A204.1 (cell line): ENCODE measurements at regions not wholly inside any gene's neighbourhood (a gene's known extent, or its start where the extent isn't known, plus 50 kb on each side); places are given as distances from the start of the nearest gene placed in this dataset.
"Not testable (repeated sequence)": the region's sequence is repeated elsewhere in the genome, so short reads cannot be mapped to it uniquely, and the experiment has no call there.

ENCODE experiments used
- FAIRE-seq: peaks from 2 replicates; lab custom pipeline; 2012; peaks lifted over from hg19 to GRCh38; lab: Jason Lieb, UNC

DNA sequence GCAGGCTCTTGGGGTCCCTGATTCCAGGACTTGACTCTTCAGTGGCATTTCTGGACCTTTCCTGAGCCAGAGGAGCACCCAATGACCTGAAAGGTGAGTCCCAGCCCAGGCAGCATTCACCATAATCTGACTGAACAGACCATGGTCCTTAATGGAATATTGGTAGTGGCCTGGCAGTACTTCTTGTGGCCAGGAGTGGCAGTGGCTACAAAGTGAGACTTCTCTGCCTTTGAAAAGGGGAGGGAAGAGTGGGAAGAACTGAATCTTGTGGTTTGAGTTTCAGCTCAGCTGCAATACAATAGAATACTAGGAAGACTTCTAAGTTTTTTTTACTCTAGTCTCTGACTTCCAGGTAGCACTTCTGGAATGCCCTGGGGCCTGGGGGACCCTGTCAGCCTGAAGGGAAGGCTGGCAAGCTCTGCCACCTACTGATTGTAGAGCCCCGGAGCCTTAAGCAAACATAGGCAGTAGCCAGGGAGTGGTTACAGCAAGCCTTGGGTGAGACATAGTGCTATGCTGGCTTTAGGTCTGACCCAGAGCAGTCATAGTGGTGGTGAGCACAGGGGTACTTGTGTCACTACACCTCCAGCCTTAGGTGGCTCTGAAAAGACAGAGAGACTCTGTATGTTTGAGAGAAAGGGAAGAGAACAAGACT is 674.2 kb upstream of the MANEA start:
- no peak for FAIRE-seq

DNA sequence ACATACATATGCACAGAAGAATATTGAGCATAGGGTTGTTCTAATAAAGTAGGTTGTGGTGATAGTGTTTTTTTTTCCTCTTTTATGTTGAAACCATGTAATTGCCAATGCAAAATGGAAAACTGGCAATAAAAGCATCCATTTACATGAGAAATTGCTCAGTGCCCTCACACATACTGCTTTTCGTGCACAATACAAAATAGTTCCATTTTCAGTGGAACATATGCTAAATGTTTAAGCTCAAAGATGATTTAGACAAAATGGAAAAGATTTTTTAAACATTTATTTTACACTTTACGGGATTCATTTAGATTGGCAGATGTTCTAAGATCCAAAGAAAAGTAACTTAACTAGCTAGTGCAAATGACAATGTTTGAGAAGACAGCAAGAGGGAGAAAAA is 678.1 kb upstream of the MANEA start:
- no peak for FAIRE-seq

DNA sequence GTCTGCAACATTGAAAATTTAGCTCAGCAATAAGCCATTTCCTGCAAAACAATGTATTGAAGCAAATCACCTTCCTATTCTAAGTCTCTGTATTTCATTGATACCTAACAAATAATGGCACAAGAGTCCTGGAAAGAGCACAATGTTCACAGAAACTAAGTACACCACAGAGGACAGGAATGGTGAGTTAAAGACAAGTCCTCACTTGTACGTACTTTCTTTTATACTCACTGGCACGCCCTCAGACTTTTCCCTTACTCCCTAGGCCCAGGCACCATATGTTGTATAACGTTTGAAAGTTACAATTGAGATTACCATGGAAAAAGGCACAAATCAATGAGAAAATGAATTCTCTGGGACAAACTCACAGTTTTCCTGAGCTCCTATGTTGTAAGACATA is 683.0 kb upstream of the MANEA start:
- FAIRE-seq, result no peak

DNA sequence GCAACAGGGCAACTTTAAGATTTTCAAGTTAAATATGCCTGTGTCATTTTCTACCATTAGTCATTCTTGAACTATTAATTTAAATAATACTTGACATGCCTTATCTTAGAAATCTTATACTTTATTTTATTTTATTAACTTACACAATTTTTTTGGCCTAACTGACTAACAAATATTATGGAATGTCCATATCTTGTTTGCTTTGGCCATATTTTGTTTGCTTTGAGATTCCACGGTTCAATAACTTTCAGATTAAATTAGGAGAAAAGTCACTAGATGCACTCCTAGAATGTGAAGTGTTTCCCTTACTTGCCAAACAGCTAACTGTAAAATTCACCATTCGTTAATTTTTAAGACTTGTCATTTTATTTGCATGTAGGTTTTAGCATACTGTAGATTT is 684.0 kb upstream of the MANEA start:
- no peak for FAIRE-seq

DNA sequence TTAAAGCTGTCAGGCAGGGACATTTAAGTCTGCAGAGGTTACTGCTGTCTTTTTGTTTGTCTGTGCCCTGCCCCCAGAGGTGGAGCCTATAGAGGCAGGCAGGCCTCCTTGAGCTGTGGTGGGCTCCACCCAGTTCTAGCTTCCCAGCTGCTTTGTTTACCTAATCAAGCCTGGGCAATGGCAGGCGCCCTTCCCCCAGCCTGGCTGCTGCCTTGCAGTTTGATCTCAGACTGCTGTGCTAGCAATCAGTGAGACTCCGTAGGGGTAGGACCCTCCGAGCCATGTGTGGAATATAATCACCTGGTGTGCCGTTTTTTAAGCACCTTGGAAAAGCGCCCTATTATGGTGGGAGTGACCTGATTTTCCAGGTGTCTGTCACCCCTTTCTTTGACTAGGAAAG is 703.5 kb upstream of the MANEA start:
- FAIRE-seq, result not testable (repeated sequence)

DNA sequence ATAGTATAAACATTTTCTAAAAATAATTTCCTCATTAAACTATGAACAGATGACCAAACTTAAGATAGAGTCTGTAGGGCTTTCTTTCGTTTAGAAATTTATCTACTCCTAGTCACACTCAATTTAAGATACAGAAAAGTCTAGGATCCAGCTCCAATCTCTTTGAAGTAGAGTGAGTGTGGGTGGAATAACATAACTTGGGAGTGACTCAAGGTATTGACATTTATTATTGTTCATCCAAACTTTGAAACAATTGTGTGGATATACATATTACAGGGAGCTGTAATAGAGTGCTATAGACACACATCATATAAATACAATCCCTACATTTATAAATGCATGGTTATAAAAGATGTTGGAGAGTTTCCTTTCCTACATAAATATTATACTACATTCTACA is 715.2 kb upstream of the MANEA start:
- no peak for FAIRE-seq

DNA sequence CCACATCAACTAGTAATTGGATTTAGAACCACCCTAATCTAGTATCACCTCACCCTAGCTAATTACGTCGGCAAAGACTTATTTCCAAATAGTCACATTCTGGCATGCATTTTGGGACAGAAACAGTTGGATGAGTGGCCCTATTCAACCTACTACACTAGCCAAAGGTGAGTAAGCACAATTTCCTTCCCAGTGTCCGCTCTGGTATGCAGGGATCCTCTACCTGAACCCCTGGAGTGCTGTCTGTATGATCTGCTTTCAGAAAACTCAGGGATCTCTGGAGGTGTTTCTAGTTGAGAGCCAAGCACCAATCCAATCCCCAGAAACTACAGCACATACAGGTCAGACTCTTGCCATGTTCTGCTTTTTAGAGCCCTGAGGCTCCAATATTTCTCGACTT is 717.4 kb upstream of the MANEA start:
- no peak for FAIRE-seq

DNA sequence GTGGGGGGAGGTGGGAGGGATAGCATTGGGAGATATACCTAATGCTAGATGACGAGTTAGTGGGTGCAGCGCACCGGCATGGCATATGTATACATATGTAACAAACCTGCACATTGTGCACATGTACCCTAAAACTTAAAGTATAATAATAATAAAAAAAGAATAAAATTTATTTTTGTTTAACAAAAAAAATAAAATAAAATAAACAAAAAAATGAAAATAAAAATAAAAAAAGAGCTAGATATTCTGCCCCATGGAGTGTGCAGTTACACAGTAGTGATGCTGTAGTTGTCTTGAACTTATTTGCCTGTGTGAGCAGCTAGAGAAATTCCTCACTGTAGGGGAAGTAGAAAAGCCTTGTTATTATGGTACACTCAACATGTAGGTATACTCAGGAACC is 720.3 kb upstream of the MANEA start:
- FAIRE-seq, result not testable (repeated sequence)

DNA sequence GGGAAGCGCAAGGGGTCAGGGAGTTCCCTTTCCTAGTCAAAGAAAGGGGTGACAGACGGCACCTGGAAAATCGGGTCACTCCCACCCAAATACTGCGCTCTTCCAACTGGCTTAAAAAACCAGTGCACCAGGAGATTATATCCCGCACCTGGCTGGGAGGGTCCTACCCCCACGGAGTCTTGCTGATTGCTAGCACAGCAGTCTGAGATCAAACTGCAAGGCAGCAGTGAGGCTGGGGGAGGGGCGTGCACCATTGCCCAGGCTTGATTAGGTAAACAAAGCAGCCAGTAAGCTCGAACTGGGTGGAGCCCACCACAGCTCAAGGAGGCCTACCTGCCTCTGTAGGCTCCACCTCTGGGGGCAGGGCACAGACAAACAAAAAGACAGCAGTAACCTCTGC is 726.0 kb upstream of the MANEA start:
- not testable (repeated sequence) for FAIRE-seq

DNA sequence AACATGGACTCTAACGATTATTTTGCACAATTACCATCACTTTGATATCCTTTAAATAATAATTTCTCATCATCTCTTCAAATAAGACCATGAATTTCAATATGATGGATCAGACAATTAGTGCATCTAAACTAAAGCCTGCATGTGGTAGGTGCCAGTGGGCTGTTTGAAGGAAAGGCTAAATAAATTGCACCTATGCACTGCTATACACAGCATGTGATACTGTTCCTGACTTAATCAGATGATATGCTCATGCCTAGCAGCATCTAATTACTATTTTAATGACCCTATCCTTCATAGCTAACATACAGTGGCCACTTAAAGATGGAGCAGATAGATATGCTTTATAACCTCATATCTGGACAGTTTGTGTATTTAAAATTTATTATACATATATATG is 731.6 kb upstream of the MANEA start:
- FAIRE-seq, result no peak

DNA sequence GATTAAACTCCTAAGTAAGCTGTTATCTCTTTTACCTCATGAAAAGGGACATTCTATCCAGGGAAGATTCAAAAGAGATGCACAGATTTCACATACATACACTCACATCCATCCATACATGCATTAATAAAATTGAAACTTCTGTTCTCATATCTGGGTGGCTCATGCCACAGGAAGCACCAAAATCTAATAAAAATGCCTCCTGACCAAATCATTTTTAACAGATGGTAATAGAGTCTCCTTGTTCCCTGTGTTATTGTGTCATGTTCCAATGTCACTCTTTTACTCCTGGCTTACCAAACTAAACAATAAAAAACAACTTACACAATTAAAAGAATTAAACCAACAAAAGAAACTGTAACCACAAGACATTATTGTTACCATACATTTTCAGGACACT is 742.1 kb upstream of the MANEA start:
- FAIRE-seq, result no peak

DNA sequence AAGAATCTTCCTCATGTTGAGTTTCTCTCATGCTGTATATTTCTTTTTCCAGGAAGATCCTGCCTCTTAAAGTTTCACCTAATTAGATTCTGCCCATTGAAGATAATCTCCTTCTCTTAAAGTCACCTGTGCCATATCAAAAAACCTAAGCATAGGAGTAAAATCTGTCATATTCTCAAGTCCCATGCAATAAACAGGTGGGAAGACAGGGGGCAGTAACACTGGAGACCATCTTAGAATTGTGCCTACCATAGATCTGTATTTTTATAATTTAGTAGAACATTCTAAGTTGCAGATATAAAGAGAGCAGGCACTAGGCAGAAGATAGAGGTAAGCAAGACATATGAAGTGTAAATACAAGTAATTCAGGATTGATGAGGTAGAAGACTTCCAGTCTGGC is 763.5 kb upstream of the MANEA start:
- no peak for FAIRE-seq

DNA sequence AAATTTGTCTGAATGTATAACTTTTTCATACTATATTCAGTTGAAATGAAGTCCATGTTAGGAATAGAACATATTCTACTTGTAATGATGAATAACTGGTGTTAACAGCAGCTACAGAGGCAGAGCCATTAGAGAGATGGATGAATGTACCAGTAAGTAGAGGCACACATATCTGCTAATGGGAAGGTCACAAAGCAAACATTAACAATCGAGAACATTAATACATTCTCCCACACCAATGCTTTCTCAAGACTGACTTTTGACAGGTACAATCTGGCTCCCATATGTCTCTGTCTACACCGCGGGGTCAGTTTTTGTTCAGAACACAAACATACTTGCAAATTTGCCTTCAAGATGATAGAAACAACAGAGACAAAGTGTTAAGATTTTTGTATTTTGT is 776.0 kb upstream of the MANEA start:
- no peak for FAIRE-seq

DNA sequence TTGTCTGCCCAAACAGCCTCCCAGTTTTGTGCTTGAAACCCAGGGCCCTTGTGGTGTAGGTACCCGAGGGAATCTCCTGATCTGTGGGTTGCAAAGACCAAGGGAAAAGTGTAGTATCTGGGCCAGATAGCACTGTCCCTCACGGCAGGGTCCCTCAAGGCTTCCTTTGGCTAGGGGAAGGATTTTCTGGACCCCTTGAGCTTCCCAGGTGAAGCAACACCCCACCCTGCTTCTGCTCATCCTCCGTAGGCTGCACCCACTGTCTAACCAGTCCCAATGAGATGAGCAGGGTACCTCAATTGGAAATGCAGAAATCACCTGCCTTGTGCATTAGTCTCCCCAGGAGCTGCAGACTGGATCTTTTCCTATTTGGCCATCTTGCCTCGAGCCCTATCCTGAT is 791.8 kb upstream of the MANEA start:
- FAIRE-seq, result no peak

DNA sequence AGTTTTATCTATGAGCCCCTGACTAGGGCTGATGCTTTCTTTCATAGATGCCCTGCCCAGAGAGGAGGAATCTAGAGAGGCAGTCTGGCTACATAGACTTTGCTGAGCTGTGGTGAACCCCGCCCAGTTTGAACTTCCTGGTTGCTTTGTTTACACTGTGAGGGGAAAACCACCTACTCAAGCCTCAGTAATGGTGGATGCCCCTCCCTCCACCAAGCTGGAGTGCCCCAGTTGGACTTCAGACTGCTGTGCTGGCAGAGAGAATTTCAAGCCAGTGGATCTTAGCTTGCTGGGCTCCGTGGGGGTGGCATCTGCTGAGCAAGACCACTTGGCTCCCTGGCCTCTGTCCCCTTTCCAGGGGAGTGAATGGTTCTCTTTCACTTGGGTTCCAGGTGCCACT is 792.3 kb upstream of the MANEA start:
- not testable (repeated sequence) for FAIRE-seq

DNA sequence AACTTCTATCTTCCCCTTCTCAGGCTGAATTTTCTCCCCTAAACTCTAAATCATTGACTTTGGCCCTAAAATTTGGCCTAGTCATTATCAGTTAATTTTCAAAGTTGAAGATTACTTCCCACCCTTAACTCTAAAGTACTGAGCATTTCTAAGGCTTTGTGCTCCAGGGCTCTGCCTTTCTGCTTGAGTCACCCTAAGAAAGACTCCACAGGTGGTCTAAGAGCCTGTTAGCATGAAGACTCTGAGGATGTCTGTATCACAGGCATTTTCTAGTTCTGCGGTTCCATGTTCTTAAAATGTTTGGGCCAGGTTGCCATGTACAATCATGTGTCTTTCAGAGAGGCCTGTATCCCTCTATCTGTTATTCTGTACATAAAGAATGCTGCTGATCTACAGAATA is 808.1 kb upstream of the MANEA start:
- FAIRE-seq, result no peak

DNA sequence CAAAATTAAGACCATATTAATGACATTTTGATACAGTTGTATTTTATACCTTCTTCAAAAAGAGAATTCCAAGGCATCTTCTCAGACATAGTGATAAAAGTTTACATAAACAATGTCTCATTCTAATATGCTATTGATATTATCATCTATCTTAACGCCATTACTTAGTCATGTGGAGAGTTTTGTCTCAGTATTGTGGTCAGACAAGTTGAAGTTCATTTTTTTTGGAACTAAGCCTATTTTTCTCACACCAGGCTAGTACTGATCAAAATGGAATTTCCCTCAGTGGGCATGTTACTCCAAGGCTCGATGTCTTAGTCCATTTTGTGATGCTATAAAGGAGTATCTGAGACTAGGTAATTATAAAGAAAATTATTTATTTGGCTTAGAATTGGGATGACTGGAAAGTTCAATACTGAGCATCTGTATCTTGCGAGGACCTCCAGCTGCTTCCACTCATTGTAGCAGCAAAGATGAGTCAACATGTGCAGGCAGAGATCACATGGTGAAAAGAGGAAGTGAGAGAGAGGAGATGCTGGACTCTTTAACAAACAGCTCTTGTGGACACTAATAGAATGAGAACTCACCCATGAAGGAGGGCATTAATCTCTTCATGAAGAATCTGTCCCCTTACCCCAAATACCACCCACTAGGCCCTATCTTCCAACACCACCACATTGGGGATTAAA is 825.5 kb upstream of the MANEA start:
- FAIRE-seq, result no peak

DNA sequence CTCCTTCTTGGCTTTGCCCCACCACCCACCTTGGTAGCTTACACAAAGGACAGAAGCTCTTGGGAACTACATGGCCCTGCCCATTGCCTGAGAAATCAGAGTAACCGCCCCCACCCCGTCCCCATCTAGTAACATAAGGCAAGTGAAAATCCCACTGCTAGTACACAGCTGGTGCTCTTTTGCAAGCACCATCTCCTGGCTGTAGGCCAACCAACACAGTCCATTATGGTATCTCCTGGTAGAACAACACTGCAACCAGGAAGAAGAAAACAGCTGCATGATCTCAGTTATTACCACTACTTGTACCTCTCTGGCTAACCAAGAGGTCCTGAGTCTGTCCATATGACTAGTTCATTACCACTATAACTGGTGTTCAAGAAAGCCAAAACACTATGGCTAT is 841.1 kb upstream of the MANEA start:
- FAIRE-seq, result no peak

DNA sequence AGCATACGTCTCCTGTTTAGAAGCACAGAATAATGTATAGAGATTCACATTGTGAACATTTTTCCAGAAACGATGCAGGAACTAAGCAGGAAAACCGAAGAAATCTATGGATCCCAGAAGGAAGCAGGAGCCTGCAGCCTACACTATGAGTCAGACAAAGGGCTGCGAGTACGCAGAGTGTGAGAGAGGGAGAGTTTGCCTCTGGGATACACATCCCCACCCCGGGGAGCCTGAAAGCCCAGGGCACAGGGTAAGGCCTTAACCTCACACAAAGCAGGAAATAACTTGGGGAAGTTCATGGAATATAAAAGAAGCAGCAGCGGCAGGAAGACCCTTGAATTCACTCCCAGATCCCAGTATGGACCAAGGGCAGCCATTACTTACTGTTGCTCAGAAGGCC is 842.1 kb upstream of the MANEA start:
- FAIRE-seq, result no peak

DNA sequence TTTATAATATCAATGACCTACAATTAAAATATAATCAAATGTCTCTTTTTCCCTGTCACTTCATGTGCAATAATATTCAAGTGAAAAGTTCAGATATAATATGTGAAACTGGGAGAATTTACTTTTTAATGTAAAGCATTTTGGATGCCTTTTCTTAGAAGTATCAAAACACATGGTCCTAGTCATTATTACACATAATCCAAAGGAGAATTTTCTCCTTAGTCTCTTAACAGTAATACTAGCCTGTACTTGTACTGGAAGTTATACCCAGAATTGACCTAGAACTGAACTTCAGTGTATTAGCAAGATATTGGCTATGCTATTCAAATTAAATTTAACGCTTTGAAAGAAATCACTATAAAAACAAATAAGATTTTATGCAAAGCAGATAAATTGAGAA is 842.6 kb upstream of the MANEA start:
- no peak for FAIRE-seq

DNA sequence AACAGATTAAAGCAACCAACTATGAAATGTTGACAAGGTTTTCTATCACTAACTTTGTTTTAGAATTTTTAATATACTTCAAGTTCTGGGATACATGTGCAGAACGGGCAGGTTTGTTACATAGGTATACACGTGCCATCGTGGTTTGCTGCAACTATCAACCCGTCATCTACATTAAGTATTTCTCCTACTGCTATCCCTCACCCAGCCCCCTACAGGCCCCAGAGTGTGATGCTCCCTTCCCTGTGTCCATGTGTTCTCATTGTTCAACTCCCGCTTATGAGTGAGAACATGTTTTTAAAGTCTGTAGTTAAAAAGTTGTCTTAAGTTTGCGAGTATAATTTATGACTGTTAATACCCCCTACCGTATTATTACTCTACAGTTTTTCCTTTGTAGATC is 844.3 kb upstream of the MANEA start:
- no peak for FAIRE-seq

DNA sequence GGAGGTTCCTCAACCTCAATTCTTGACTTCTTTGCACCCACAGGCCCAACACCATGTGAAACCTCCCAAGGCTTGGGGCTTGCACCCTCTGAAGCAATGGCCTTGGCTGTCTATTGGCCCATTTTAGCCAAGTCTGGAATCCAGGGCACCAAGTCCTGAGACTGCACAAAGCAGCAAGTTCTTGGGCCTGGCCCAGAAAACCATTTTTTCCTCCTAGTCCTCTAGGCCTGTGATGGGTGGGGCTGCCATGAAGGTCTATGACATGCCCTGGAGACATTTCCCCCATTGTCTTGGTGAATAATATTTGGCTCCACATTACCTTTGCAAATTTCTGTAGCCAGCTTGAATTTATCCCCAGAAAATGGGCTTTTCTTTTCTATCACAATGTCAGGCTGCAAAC is 849.6 kb upstream of the MANEA start:
- FAIRE-seq, result no peak

DNA sequence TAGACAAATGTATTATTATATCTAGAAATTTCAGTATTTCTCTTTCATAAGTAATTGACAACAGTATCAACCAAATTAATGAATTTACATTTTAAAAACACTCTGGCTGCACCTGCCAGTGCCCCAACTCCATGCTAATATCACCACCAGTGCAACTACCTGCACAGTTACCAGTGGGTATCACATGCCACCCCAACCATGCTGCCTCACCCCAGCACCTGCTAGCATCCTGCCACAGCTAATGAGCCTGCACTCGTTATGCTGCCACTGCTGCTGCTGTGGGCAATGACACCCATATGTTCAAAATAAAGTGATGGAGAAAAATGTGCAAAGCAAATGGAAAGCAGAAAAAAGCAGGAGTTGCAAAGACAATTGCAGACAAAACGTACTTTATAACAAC is 855.9 kb upstream of the MANEA start:
- FAIRE-seq, result no peak

DNA sequence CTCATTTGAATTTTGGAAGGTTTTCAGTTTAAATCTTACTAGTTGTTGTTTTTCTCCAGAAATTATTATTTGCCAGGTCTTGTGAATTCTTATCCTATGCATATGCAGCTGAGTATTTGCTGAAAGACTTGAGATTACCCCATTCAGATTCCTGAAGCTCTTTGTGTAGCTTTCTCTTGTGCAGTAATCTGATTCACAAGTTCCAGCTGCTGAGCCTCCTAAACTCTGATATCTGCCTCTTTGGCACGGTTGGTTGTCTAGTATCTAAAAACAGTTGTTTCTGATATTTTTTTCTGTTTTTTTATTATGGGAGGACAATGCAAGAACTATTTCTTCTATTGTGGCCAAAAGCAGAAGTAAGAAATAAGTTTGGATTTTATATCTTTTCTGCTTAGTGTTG is 863.9 kb upstream of the MANEA start:
- no peak for FAIRE-seq

DNA sequence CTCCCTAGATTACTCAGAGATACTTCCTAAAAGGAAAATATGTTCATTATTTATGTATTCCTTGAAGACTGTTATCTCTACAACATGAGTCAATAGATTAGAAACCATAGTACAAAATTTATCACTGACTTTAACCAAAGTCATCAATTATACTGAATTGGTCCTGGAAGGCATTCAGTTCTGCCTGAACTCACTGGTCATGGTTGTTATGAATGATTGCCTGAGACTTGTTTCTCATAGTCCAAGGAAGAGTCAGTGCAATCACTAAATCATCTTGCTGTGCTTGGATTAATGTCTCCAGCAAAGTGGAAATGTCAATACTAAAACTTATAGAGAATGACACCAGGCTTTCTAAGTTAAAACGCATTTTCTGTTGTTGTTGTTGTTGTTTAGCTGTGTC is 878.6 kb upstream of the MANEA start:
- FAIRE-seq, result no peak
